C4-2B (cell line): ENCODE measurements at regions not wholly inside any gene's neighbourhood (a gene's known extent, or its start where the extent isn't known, plus 50 kb on each side); places are given as distances from the start of the nearest gene placed in this dataset.

ENCODE experiments used
- CTCF ChIP-seq: fragments of 450-650 bp; conservative IDR thresholded peaks from 2 replicates; pipeline ENCODE4 v1.5.1; 2017; ENCODE audit warnings: mild to moderate bottlenecking
- ZFX ChIP-seq: fragments of 450-650 bp; IDR thresholded peaks from 2 replicates; pipeline ENCODE4 v1.6.1; 2017

GRCh38 chr1:63266857-63267256, 55.5 kb upstream of the FOXD3 start:
- TF ChIP-seq CTCF (no peak), ZFX (no peak)
